WTC11 (cell line): ENCODE measurements at regions not wholly inside any gene's neighbourhood (a gene's known extent, or its start where the extent isn't known, plus 50 kb on each side); places are given as distances from the start of the nearest gene placed in this dataset.
"Not testable (repeated sequence)": the region's sequence is repeated elsewhere in the genome, so short reads cannot be mapped to it uniquely, and the experiment has no call there.

Source experiments
- ZNF317 ChIP-seq: sonication (generic); formaldehyde crosslinking; IDR thresholded peaks from 2 replicates; pipeline ENCODE4 v1.8.1; 2023; ENCODE audit warnings: low read depth, mild to moderate bottlenecking, moderate library complexity, missing genetic modification reagents, borderline replicate concordance
- TF ChIP-seq, protein P1 (sequence below): fragments of 200-600 bp; IDR thresholded peaks from 2 replicates; pipeline ENCODE4 v1.8.0; 2022; ENCODE audit warnings: antibody characterized with exemption
- TF ChIP-seq, protein P2 (sequence below): sonication (generic); formaldehyde crosslinking; conservative IDR thresholded peaks from 2 replicates; pipeline ENCODE4 v1.8.1; 2022; ENCODE audit warnings: mild to moderate bottlenecking, missing genetic modification reagents

GRCh38 chr16:63119905-63120304, 1083.7 kb upstream of the CDH8 start:
- TF ChIP-seq, protein P1, sequence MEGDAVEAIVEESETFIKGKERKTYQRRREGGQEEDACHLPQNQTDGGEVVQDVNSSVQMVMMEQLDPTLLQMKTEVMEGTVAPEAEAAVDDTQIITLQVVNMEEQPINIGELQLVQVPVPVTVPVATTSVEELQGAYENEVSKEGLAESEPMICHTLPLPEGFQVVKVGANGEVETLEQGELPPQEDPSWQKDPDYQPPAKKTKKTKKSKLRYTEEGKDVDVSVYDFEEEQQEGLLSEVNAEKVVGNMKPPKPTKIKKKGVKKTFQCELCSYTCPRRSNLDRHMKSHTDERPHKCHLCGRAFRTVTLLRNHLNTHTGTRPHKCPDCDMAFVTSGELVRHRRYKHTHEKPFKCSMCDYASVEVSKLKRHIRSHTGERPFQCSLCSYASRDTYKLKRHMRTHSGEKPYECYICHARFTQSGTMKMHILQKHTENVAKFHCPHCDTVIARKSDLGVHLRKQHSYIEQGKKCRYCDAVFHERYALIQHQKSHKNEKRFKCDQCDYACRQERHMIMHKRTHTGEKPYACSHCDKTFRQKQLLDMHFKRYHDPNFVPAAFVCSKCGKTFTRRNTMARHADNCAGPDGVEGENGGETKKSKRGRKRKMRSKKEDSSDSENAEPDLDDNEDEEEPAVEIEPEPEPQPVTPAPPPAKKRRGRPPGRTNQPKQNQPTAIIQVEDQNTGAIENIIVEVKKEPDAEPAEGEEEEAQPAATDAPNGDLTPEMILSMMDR, result not testable (repeated sequence)
- TF ChIP-seq, protein P2, sequence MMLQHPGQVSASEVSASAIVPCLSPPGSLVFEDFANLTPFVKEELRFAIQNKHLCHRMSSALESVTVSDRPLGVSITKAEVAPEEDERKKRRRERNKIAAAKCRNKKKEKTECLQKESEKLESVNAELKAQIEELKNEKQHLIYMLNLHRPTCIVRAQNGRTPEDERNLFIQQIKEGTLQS (CRISPR knock-in tag), result not testable (repeated sequence)
- not testable (repeated sequence) for TF ChIP-seq ZNF317 (CRISPR knock-in tag)
